ENCODE measurements at regions not wholly inside any gene's neighbourhood (a gene's known extent, or its start where the extent isn't known, plus 50 kb on each side); places are given as distances from the start of the nearest gene placed in this dataset.

- TF ChIP-seq EZH2 (IDR thresholded peaks at IDR 0.05; ENCODE audit: insufficient read depth, poor library complexity, severe bottlenecking) (no peak), EZH2phosphoT487 (IDR thresholded peaks at IDR 0.05; ENCODE audit: insufficient read depth, low read depth) (peak; percentile 94)
Measured at GRCh38 chr14:61184112-61184511, 97.0 kb downstream of the TMEM30B start.

All from GM23248 (cell line).